ENCODE measurements at regions not wholly inside any gene's neighbourhood (a gene's known extent, or its start where the extent isn't known, plus 50 kb on each side); places are given as distances from the start of the nearest gene placed in this dataset.

- DNase-seq, result no peak
- no peak for TF ChIP-seq POLR2A (IDR thresholded peaks at IDR 0.05; ENCODE audit: low read length)
- TF ChIP-seq GATA1 (IDR thresholded peaks at IDR 0.05; ENCODE audit: low read depth, low read length), result no peak
Measured at GRCh38 chr15:69939513-69940440, 157.9 kb downstream of the TLE3 start.

GRCh38 chr15:69940441-69941300, 157.0 kb downstream of the TLE3 start:
- TF ChIP-seq GATA1 (IDR thresholded peaks at IDR 0.05; ENCODE audit: low read depth, low read length), result no peak
- TF ChIP-seq POLR2A (IDR thresholded peaks at IDR 0.05; ENCODE audit: low read length), result no peak

GRCh38 chr15:69941301-69941605, 156.5 kb downstream of the TLE3 start:
- TF ChIP-seq POLR2A (IDR thresholded peaks at IDR 0.05; ENCODE audit: low read length) (no peak), GATA1 (IDR thresholded peaks at IDR 0.05; ENCODE audit: low read depth, low read length) (no peak)
- no peak for DNase-seq

More at GRCh38 chr15:69940441-69941300, 157.0 kb downstream of the TLE3 start:
- no peak for DNase-seq

GRCh38 chr15:69941706-69942495, 155.8 kb downstream of the TLE3 start:
- DNase-seq, result no peak
- TF ChIP-seq POLR2A (IDR thresholded peaks at IDR 0.05; ENCODE audit: low read length), result no peak
- no peak for TF ChIP-seq GATA1 (IDR thresholded peaks at IDR 0.05; ENCODE audit: low read depth, low read length)

GRCh38 chr15:69943637-69944036, 154.1 kb downstream of the TLE3 start:
- TF ChIP-seq GATA1 (IDR thresholded peaks at IDR 0.05; ENCODE audit: low read depth, low read length), result no peak
- no peak for TF ChIP-seq POLR2A (IDR thresholded peaks at IDR 0.05; ENCODE audit: low read length)
- no peak for DNase-seq

GRCh38 chr15:69945729-69946128, 152.0 kb downstream of the TLE3 start:
- TF ChIP-seq GATA1 (IDR thresholded peaks at IDR 0.05; ENCODE audit: low read depth, low read length) (no peak), POLR2A (IDR thresholded peaks at IDR 0.05; ENCODE audit: low read length) (no peak)
- DNase-seq, result no peak

GRCh38 chr15:69946870-69947269, 150.8 kb downstream of the TLE3 start:
- TF ChIP-seq POLR2A (IDR thresholded peaks at IDR 0.05; ENCODE audit: low read length) (no peak), GATA1 (IDR thresholded peaks at IDR 0.05; ENCODE audit: low read depth, low read length) (no peak)
- no peak for DNase-seq

- TF ChIP-seq POLR2A (IDR thresholded peaks at IDR 0.05; ENCODE audit: low read length) (no peak), GATA1 (IDR thresholded peaks at IDR 0.05; ENCODE audit: low read depth, low read length) (no peak)
- DNase-seq, result no peak
Measured at GRCh38 chr15:69947394-69947793, 150.3 kb downstream of the TLE3 start.

- no peak for DNase-seq
- TF ChIP-seq GATA1 (IDR thresholded peaks at IDR 0.05; ENCODE audit: low read depth, low read length) (no peak), POLR2A (IDR thresholded peaks at IDR 0.05; ENCODE audit: low read length) (no peak)
Measured at GRCh38 chr15:69949485-69949884, 148.2 kb downstream of the TLE3 start.

- no peak for DNase-seq
Measured at GRCh38 chr15:69951256-69951897, 146.3 kb downstream of the TLE3 start.

GRCh38 chr15:69951898-69952555, 145.7 kb downstream of the TLE3 start:
- DNase-seq, result no peak
- TF ChIP-seq GATA1 (IDR thresholded peaks at IDR 0.05; ENCODE audit: low read depth, low read length), result no peak
- TF ChIP-seq POLR2A (IDR thresholded peaks at IDR 0.05; ENCODE audit: low read length), result no peak

More at GRCh38 chr15:69951256-69951897, 146.3 kb downstream of the TLE3 start:
- TF ChIP-seq GATA1 (IDR thresholded peaks at IDR 0.05; ENCODE audit: low read depth, low read length), result no peak
- TF ChIP-seq POLR2A (IDR thresholded peaks at IDR 0.05; ENCODE audit: low read length), result no peak

- TF ChIP-seq GATA1 (IDR thresholded peaks at IDR 0.05; ENCODE audit: low read depth, low read length) (no peak), POLR2A (IDR thresholded peaks at IDR 0.05; ENCODE audit: low read length) (no peak)
- no peak for DNase-seq
Measured at GRCh38 chr15:69953051-69953450, 144.7 kb downstream of the TLE3 start.

- DNase-seq, result no peak
- TF ChIP-seq POLR2A (IDR thresholded peaks at IDR 0.05; ENCODE audit: low read length) (no peak), GATA1 (IDR thresholded peaks at IDR 0.05; ENCODE audit: low read depth, low read length) (no peak)
Measured at GRCh38 chr15:69953816-69954215, 143.9 kb downstream of the TLE3 start.
